HFFc6 (cell line): ENCODE measurements at regions not wholly inside any gene's neighbourhood (a gene's known extent, or its start where the extent isn't known, plus 50 kb on each side); places are given as distances from the start of the nearest gene placed in this dataset.

Source experiments
- DNase-seq: peaks from one replicate; pipeline ENCODE4 v3.0.0-alpha.2; 2018
- H3K27ac Mint-ChIP-seq: 2 replicates; pipeline ENCODE4 v1.8.0; 2020; ENCODE audit warnings: mild to moderate bottlenecking, mixed read lengths
- H3K27me3 Mint-ChIP-seq: 2 replicates; pipeline ENCODE4 v1.8.0; 2021; ENCODE audit warnings: mild to moderate bottlenecking, moderate library complexity, mixed read lengths; ENCODE audit not compliant: insufficient read depth
- H3K36me3 Mint-ChIP-seq: 2 replicates; pipeline ENCODE4 v1.8.0; 2021; ENCODE audit warnings: low read depth, mixed read lengths
- H3K4me1 Mint-ChIP-seq: 2 replicates; pipeline ENCODE4 v1.8.0; 2020; ENCODE audit warnings: low read depth, mixed read lengths
- H3K4me3 Mint-ChIP-seq: 2 replicates; pipeline ENCODE4 v1.8.0; 2020; ENCODE audit warnings: mild to moderate bottlenecking, moderate library complexity, mixed read lengths
- H3K9me3 Mint-ChIP-seq: 2 replicates; pipeline ENCODE4 v1.8.0; 2020; ENCODE audit warnings: mild to moderate bottlenecking, mixed read lengths
- CTCF ChIP-seq: fragments of 200-600 bp; sonication (generic); IDR thresholded peaks from 2 replicates; pipeline ENCODE4 v1.5.0; 2021; ENCODE audit warnings: antibody characterized with exemption, mild to moderate bottlenecking

- no peak for DNase-seq
- no peak for TF ChIP-seq CTCF
- Mint-ChIP-seq H3K27me3 (peaks cover 40% of the 10 kb centered on the region), H3K36me3 (no peaks in the 10 kb centered on the region), H3K4me3 (no peak overlapping the region), H3K9me3 (no peaks in the 10 kb centered on the region), H3K27ac (no peak overlapping the region), H3K4me1 (no peaks in the 10 kb centered on the region)
Measured at GRCh38 chr17:77897741-77898301, 60.7 kb upstream of the TNRC6C start.

GRCh38 chr17:77898521-77899434 lies 59.7 kb upstream of the TNRC6C start:
- no peak for DNase-seq
- H3K36me3 Mint-ChIP-seq: no peaks in the 10 kb centered on the region
- no peak overlapping the region for H3K4me3 Mint-ChIP-seq
- H3K27ac Mint-ChIP-seq: no peak overlapping the region
- no peaks in the 10 kb centered on the region for H3K4me1 Mint-ChIP-seq
- H3K9me3 Mint-ChIP-seq: no peaks in the 10 kb centered on the region
- TF ChIP-seq CTCF: no peak
- peaks cover 45% of the 10 kb centered on the region for H3K27me3 Mint-ChIP-seq

GRCh38 chr17:77899498-77899897 lies 59.0 kb upstream of the TNRC6C start:
- no peaks in the 10 kb centered on the region for H3K9me3 Mint-ChIP-seq
- no peak for TF ChIP-seq CTCF
- no peak overlapping the region for H3K27ac Mint-ChIP-seq
- H3K36me3 Mint-ChIP-seq: no peaks in the 10 kb centered on the region
- no peaks in the 10 kb centered on the region for H3K4me1 Mint-ChIP-seq
- peaks cover 45% of the 10 kb centered on the region for H3K27me3 Mint-ChIP-seq
- no peak overlapping the region for H3K4me3 Mint-ChIP-seq
- DNase-seq: no peak

GRCh38 chr17:77901481-77901880 lies 57.0 kb upstream of the TNRC6C start:
- no peak for TF ChIP-seq CTCF
- Mint-ChIP-seq H3K9me3 (no peaks in the 10 kb centered on the region), H3K4me3 (no peak overlapping the region), H3K27me3 (peaks cover 53% of the 10 kb centered on the region), H3K27ac (no peak overlapping the region), H3K36me3 (no peaks in the 10 kb centered on the region), H3K4me1 (no peaks in the 10 kb centered on the region)
- DNase-seq: no peak

GRCh38 chr17:77905266-77905665 lies 53.2 kb upstream of the TNRC6C start:
- peaks cover 44% of the 10 kb centered on the region for H3K27me3 Mint-ChIP-seq
- H3K4me3 Mint-ChIP-seq: no peak overlapping the region
- no peaks in the 10 kb centered on the region for H3K36me3 Mint-ChIP-seq
- H3K27ac Mint-ChIP-seq: no peak overlapping the region
- no peaks in the 10 kb centered on the region for H3K9me3 Mint-ChIP-seq
- no peaks in the 10 kb centered on the region for H3K4me1 Mint-ChIP-seq
- no peak for TF ChIP-seq CTCF
- DNase-seq: no peak
